ENCODE measurements at regions not wholly inside any gene's neighbourhood (a gene's known extent, or its start where the extent isn't known, plus 50 kb on each side); places are given as distances from the start of the nearest gene placed in this dataset.

DNA sequence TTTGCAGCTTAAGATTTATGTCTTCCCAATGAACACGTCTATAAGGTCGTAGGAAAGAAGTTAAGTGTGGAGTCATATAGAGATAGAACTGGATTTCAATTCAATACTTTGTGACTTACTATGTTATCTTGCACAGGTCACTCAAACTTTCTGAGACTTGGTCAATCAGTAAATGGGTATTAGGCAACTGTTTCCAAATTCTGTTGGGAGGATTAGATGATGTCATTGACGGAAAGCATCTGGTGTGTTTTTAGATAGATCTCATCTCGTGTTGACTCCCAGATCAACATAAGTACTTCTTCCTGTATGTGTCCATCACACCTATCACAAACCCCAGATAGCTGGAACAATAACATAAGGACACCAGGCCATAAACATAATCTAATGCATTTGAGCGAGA is 771.1 kb upstream of the FANCL start:
- no peaks in the 10 kb centered on the region for H3K4me1 ChIP-seq (ENCODE audit: control insufficient read depth, insufficient read depth, low read length)
- WGBS (ENCODE audit: insufficient coverage, low lambda C conversion rate) = 100% methylated on average over 1 of the region's 5 CpGs
- no peak for DNase-seq

DNA sequence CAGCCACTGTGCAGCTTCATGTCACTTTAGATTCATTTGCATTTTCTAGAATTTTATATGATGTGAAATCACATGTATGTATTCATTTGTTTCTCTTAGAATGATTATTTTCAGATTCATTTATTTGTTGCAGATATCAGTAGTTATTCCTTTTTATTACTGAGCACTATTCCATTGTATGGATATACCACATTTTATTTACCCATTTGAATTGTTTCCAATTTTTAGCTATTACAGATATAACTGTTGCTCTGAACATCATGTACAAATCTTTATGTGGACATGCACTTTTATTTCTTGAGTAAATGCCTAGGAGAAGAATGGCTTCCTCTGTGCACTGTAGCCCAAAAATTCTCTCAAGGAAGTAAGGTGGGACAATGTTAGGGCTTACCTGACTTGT is 767.8 kb upstream of the FANCL start:
- no peak overlapping the region for H3K27ac ChIP-seq (ENCODE audit: low read length)
- H3K4me1 ChIP-seq (ENCODE audit: control insufficient read depth, insufficient read depth, low read length) = no peaks in the 10 kb centered on the region
- H3K36me3 ChIP-seq (ENCODE audit: control insufficient read depth, insufficient read depth, low read length) = no peaks in the 10 kb centered on the region
- H3K9me3 ChIP-seq (ENCODE audit: control insufficient read depth, low read depth, low read length) = no peaks in the 10 kb centered on the region
- no peak overlapping the region for H3K4me3 ChIP-seq (ENCODE audit: low read length)
- H3K27me3 ChIP-seq (ENCODE audit: control insufficient read depth, insufficient read depth, low read length) = no peaks in the 10 kb centered on the region
- no peak for DNase-seq

More for the DNA sequence above, 771.1 kb upstream of the FANCL start:
- no peaks in the 10 kb centered on the region for H3K36me3 ChIP-seq (ENCODE audit: control insufficient read depth, insufficient read depth, low read length)
- H3K27me3 ChIP-seq (ENCODE audit: control insufficient read depth, insufficient read depth, low read length) = no peaks in the 10 kb centered on the region
- H3K4me3 ChIP-seq (ENCODE audit: low read length) = no peak overlapping the region
- H3K27ac ChIP-seq (ENCODE audit: low read length) = no peak overlapping the region
- peaks cover 4% of the 10 kb centered on the region for H3K9me3 ChIP-seq (ENCODE audit: control insufficient read depth, low read depth, low read length)

DNA sequence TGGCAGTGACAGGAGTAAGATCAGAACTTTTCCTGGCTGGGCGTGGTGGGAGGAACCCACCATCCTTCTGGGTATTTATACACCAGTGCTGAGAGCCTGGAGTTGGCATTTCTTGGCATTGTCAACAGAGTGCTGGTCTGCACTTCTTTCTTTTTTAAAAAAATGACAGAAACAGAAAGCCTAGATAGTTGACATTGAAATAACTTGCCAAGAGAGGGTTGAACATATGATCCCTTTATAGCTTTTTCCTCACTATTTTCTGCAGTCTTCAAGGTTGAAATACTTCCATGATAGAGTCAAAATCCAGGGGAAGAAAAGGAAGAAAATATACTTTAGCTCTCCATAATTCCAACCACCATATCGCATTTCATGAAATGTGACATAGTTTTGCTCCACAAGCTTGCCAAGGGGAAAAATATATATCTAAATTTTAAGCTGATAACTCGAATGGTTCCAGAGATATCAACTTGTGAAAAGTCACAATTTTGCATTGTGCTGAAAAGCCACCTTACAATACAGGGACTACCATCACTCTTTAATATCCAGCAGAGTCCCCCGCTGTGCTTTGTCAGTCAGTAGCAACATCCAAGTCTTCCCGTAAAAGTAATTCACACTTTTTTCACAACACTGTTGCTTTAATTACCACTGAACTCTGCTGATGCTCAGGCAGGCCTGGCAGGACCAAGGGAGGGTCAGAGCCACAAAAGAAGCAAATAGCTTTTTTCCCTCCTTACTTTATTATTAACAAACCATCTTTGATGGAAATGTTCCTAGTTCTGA is 764.9 kb upstream of the FANCL start:
- no peaks in the 10 kb centered on the region for H3K36me3 ChIP-seq (ENCODE audit: control insufficient read depth, insufficient read depth, low read length)
- H3K4me3 ChIP-seq (ENCODE audit: low read length) = no peak overlapping the region
- DNase-seq = no peak
- H3K9me3 ChIP-seq (ENCODE audit: control insufficient read depth, low read depth, low read length) = no peaks in the 10 kb centered on the region
- H3K27ac ChIP-seq (ENCODE audit: low read length) = no peak overlapping the region
- H3K4me1 ChIP-seq (ENCODE audit: control insufficient read depth, insufficient read depth, low read length) = no peaks in the 10 kb centered on the region
- WGBS (ENCODE audit: insufficient coverage, low lambda C conversion rate) = 78% methylated on average over 3 of the region's 5 CpGs
- no peaks in the 10 kb centered on the region for H3K27me3 ChIP-seq (ENCODE audit: control insufficient read depth, insufficient read depth, low read length)

DNA sequence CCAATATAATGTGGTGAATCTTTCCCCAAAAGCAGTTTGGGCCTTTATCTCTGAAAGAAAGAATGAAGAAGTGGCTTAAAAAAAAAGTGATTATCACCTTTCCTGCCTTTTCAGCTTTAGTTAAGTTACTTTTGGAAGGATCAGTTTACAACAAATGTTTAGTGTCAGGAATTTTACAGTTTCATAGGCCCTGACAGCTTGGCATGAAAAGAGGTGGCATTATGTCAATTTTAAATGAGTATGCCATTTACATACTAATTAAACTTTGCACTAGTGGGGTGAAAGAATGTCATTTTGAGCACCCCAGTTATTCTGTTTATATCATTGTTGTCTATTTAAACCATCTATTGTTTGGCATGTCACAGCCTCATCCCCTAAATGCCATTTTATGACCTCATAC is 763.5 kb upstream of the FANCL start:
- no peaks in the 10 kb centered on the region for H3K9me3 ChIP-seq (ENCODE audit: control insufficient read depth, low read depth, low read length)
- DNase-seq = no peak
- H3K4me1 ChIP-seq (ENCODE audit: control insufficient read depth, insufficient read depth, low read length) = no peaks in the 10 kb centered on the region
- no peaks in the 10 kb centered on the region for H3K36me3 ChIP-seq (ENCODE audit: control insufficient read depth, insufficient read depth, low read length)
- no peak overlapping the region for H3K4me3 ChIP-seq (ENCODE audit: low read length)
- H3K27me3 ChIP-seq (ENCODE audit: control insufficient read depth, insufficient read depth, low read length) = no peaks in the 10 kb centered on the region
- no peak overlapping the region for H3K27ac ChIP-seq (ENCODE audit: low read length)

DNA sequence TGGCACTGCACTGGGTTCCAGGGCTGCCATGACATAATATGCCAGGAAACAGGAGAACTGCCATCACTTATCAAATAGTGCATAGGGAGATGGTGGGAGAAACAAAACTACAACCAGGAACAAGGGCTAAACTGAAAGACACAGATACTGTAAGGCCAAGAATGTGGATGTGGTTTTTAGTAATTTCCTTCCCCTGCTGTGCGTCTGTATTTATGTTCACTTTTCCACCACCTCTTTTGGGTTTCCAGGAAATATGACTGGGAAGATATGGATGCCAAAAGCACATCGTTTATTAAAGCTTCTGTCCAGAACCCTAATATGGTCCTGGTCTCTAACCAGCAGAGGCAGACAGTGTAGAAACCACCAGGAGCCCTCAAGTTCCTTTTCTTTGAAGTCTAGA is 759.7 kb upstream of the FANCL start:
- H3K9me3 ChIP-seq (ENCODE audit: control insufficient read depth, low read depth, low read length) = no peaks in the 10 kb centered on the region
- no peak for DNase-seq
- 86% methylated on average over 1 of the region's 2 CpGs for WGBS (ENCODE audit: insufficient coverage, low lambda C conversion rate)
- H3K4me3 ChIP-seq (ENCODE audit: low read length) = no peak overlapping the region
- H3K4me1 ChIP-seq (ENCODE audit: control insufficient read depth, insufficient read depth, low read length) = no peaks in the 10 kb centered on the region
- no peaks in the 10 kb centered on the region for H3K27me3 ChIP-seq (ENCODE audit: control insufficient read depth, insufficient read depth, low read length)
- no peaks in the 10 kb centered on the region for H3K36me3 ChIP-seq (ENCODE audit: control insufficient read depth, insufficient read depth, low read length)
- H3K27ac ChIP-seq (ENCODE audit: low read length) = no peak overlapping the region

DNA sequence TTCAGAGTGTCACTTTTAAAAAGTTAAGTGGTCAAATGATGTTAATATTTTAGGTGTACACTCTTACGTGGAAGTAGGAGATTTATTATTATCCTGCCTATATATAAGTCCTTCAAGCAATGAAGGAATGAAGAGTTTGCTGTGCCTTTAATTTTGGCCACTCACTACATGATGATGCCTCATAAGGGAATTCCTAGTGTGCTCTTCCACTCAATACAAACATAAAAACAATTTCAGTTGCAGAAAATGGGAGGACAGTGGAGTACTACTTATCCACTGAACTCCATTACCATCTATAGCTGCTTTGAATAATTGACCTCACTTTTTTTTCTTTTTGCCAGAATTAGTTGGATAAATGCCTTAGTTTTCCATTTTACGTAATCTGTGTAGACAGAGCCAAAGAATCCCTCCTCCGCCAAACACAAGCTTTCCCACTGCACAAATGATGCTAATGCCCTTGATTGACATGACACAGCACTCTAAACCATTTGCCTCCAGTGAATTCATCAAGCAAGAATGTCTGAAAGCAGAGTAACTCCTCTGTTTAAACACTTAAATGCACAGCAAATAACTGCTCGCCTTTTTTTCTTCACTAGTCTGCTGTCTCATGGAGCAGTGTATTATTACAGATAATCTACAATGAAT is 751.1 kb upstream of the FANCL start:
- peak in 1 of 2 donors; percentile 2 for DNase-seq
- H3K9me3 ChIP-seq (ENCODE audit: control insufficient read depth, low read depth, low read length) = no peaks in the 10 kb centered on the region
- no peaks in the 10 kb centered on the region for H3K27me3 ChIP-seq (ENCODE audit: control insufficient read depth, insufficient read depth, low read length)
- H3K27ac ChIP-seq (ENCODE audit: low read length) = no peak overlapping the region
- H3K4me1 ChIP-seq (ENCODE audit: control insufficient read depth, insufficient read depth, low read length) = no peaks in the 10 kb centered on the region
- no peaks in the 10 kb centered on the region for H3K36me3 ChIP-seq (ENCODE audit: control insufficient read depth, insufficient read depth, low read length)
- H3K4me3 ChIP-seq (ENCODE audit: low read length) = no peak overlapping the region
- 50% methylated on average over 2 of the region's 4 CpGs for WGBS (ENCODE audit: insufficient coverage, low lambda C conversion rate)

DNA sequence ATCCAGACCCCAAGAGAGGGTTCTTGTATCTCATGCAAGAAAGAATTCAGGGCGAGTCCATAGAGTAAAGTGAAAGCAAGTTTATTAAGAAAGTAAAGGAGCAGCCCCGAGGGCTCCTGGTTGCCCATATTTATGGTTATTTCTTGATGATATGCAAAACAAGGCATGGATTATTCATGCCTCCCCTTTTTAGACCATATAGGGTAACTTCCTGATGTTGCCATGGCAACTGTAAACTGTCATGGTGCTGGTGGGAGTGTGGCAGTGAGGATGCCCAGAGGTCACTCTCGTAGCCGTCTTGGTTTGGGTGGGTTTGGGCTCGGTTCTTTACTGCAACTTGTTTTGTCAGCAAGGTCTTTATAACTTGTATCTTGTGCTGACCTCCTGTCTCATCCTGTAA is 750.2 kb upstream of the FANCL start:
- no CpG with 5 or more reads among the region's 5 CpGs for WGBS (ENCODE audit: insufficient coverage, low lambda C conversion rate)
- H3K27me3 ChIP-seq (ENCODE audit: control insufficient read depth, insufficient read depth, low read length) = no peaks in the 10 kb centered on the region
- H3K4me1 ChIP-seq (ENCODE audit: control insufficient read depth, insufficient read depth, low read length) = no peaks in the 10 kb centered on the region
- H3K4me3 ChIP-seq (ENCODE audit: low read length) = no peak overlapping the region
- no peaks in the 10 kb centered on the region for H3K36me3 ChIP-seq (ENCODE audit: control insufficient read depth, insufficient read depth, low read length)
- DNase-seq = no peak
- no peaks in the 10 kb centered on the region for H3K9me3 ChIP-seq (ENCODE audit: control insufficient read depth, low read depth, low read length)
- H3K27ac ChIP-seq (ENCODE audit: low read length) = no peak overlapping the region

DNA sequence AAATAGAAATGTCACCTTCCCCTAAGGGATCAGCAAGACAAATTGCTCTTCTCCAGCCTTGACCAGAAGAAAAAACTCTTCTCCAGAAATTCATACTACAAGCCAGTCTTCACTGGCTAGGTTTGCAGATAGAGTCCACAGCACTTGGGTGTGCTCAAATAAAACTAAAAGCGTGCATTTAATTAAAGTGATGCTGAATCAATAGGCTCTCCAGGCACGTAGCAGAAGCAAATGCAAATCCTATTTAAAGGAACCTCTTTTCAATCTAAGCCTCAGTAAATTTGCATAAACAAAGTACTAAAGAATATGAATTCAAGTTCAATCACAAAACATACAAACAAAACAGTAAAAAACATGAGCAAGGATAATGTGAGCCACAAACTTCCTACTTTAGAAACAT is 744.4 kb upstream of the FANCL start:
- Histone ChIP-seq H3K27me3 (ENCODE audit: control insufficient read depth, insufficient read depth, low read length) (no peaks in the 10 kb centered on the region), H3K27ac (ENCODE audit: low read length) (no peak overlapping the region), H3K9me3 (ENCODE audit: control insufficient read depth, low read depth, low read length) (no peaks in the 10 kb centered on the region), H3K4me3 (ENCODE audit: low read length) (no peak overlapping the region), H3K36me3 (ENCODE audit: control insufficient read depth, insufficient read depth, low read length) (no peaks in the 10 kb centered on the region), H3K4me1 (ENCODE audit: control insufficient read depth, insufficient read depth, low read length) (no peaks in the 10 kb centered on the region)
- no peak for DNase-seq
- WGBS (ENCODE audit: insufficient coverage, low lambda C conversion rate) = 100% methylated on average over 1 of the region's 2 CpGs

DNA sequence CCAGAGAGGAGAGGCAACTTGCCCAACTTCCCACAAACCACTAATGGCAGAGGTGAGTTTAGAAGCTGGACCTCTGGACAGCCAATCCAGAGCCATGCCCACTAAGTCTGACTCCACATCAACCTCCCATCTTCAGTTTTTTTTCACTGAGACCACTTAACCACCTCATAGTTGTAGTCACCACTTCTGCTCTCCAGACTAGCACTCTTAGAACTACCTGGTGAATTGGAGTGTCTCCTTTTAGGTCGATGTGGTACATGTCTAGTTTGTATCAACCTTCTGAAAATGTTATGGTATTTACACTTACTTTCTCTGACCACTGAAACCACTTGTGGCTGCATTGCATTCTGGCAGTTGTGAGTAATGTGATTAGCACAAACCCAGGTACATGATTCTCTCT is 743.6 kb upstream of the FANCL start:
- Histone ChIP-seq H3K4me1 (ENCODE audit: control insufficient read depth, insufficient read depth, low read length) (no peaks in the 10 kb centered on the region), H3K27ac (ENCODE audit: low read length) (no peak overlapping the region), H3K4me3 (ENCODE audit: low read length) (no peak overlapping the region), H3K9me3 (ENCODE audit: control insufficient read depth, low read depth, low read length) (no peaks in the 10 kb centered on the region), H3K27me3 (ENCODE audit: control insufficient read depth, insufficient read depth, low read length) (no peaks in the 10 kb centered on the region), H3K36me3 (ENCODE audit: control insufficient read depth, insufficient read depth, low read length) (no peaks in the 10 kb centered on the region)
- WGBS (ENCODE audit: insufficient coverage, low lambda C conversion rate) = no CpG with 5 or more reads among the region's 1 CpG
- DNase-seq = no peak

DNA sequence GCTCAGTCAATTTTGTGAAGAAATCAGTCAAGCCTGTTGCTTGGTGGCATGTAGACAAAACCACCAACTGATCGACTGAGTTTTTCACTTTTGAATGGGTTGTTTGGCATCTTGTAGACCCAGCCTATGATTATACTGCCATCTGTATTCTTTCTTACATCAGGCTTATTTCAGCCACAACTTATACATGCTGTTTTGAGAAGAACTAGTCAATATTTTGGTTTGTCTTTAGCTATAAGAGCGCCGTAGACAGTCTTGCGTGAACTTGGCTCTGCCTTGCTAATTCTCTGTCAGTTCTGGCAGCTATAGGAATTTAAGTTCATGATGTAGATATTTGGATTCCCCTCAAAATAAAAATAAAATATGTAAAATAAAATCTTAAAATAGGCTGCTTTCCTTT is 742.0 kb upstream of the FANCL start:
- H3K36me3 ChIP-seq (ENCODE audit: control insufficient read depth, insufficient read depth, low read length) = no peaks in the 10 kb centered on the region
- H3K4me3 ChIP-seq (ENCODE audit: low read length) = no peak overlapping the region
- H3K4me1 ChIP-seq (ENCODE audit: control insufficient read depth, insufficient read depth, low read length) = no peaks in the 10 kb centered on the region
- DNase-seq = no peak
- no peak overlapping the region for H3K27ac ChIP-seq (ENCODE audit: low read length)
- no peaks in the 10 kb centered on the region for H3K9me3 ChIP-seq (ENCODE audit: control insufficient read depth, low read depth, low read length)
- no peaks in the 10 kb centered on the region for H3K27me3 ChIP-seq (ENCODE audit: control insufficient read depth, insufficient read depth, low read length)
- no CpG with 5 or more reads among the region's 4 CpGs for whole genome bisulfite sequencing (ENCODE audit: insufficient coverage, low lambda C conversion rate)

DNA sequence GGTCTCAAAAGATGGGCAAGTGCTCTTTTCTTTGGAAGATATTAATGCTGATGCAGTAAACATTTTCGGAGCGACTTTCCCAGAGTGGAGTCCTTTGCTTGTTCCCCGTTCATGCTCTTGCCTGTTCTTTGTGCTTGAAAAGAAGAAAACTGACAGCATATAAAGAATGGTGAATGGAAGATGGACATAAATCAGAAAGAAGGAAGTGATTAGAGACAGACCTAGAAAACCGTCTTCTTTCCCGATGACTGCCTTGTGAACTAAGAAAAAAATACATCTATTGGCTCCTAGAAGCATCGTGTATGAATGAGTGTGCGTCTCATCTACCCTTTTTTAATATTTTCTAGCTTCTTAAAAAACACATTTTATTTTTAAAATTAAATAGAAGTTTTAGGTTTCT is 740.1 kb upstream of the FANCL start:
- Histone ChIP-seq H3K4me1 (ENCODE audit: control insufficient read depth, insufficient read depth, low read length) (no peaks in the 10 kb centered on the region), H3K27me3 (ENCODE audit: control insufficient read depth, insufficient read depth, low read length) (no peaks in the 10 kb centered on the region), H3K9me3 (ENCODE audit: control insufficient read depth, low read depth, low read length) (no peaks in the 10 kb centered on the region), H3K27ac (ENCODE audit: low read length) (no peak overlapping the region), H3K4me3 (ENCODE audit: low read length) (no peak overlapping the region), H3K36me3 (ENCODE audit: control insufficient read depth, insufficient read depth, low read length) (no peaks in the 10 kb centered on the region)
- WGBS (ENCODE audit: insufficient coverage, low lambda C conversion rate) = 100% methylated on average over 3 of the region's 7 CpGs
- DNase-seq = no peak

Data from large intestine (tissue), 3 donors.